ENCODE measurements at regions not wholly inside any gene's neighbourhood (a gene's known extent, or its start where the extent isn't known, plus 50 kb on each side); places are given as distances from the start of the nearest gene placed in this dataset.

DNA sequence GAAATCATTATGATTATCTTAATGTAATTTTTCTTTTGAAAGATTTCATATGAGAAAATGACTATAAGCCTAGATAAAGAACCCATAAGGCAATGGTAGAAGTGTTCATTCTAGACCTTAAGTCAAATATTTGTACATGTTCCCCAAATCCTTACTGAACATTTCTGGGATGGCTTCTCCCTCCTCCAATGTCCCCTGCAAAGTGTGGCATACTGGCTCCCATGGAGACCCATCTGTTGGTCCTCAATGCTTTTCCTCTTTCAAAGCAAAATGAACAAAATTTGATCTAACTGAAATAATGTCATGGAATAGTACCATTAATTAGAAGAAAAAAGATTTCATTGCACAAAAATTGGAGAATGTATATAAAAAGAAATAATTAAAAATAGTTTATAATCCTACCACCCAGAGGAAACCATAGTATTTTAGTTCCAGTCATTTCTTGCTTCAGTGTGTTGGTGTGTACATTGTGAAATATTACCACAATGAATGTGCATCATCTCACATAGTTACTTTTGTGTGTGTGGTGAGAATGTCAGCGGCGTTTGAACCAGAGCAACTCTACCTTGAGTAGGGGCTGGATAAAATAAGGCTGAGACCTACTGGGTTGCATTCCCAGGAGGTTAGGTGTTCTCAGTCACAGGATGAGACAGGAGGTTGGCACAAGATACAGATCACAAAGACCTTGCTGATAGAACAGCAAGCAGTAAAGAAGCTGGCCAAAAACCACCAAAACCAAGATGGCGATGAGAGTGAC, 181.3 kb downstream of the UXS1 start:
- H3T11ph ChIP-seq (ENCODE audit: low read length) = no peak overlapping the region
- no peak for TF ChIP-seq CTCF (conservative IDR thresholded peaks at IDR 0.05)
- no peak for DNase-seq
- no peak overlapping the region for H3K4me3 Mint-ChIP-seq
- peaks cover 10 to 25% of the 10 kb centered on the region in 2 experiments for H3K9me3 Mint-ChIP-seq
- H3K79me1 ChIP-seq (ENCODE audit: insufficient read depth, low read depth, low read length, poor library complexity, severe bottlenecking) = no peaks in the 10 kb centered on the region
- H2BK20ac ChIP-seq (ENCODE audit: low read depth, low read length, poor library complexity, severe bottlenecking) = no peak overlapping the region
- no peak overlapping the region for H4K8ac ChIP-seq (replicated peaks; ENCODE audit: insufficient read length, low read depth, low read length)
- no peaks in the 10 kb centered on the region for H3K27me3 ChIP-seq (ENCODE audit: insufficient read depth, low read length)
- H3K4me1 ChIP-seq (ENCODE audit: insufficient read depth, low read length) = peaks cover 5% of the 10 kb centered on the region; the same call in 1 of the 2 replicates
- peaks cover 13 to 16% (median 15%) of the 10 kb centered on the region in 3 experiments; a peak in 6 of 7 replicates for H3K36me3 Mint-ChIP-seq (ENCODE audit: insufficient read depth in 1 of 3, low read depth in 3 of 3)
- peaks cover 25 to 37% of the 10 kb centered on the region in 2 experiments for H3K4me1 Mint-ChIP-seq
- no peak overlapping the region for H3K27ac Mint-ChIP-seq
- H2AFZ ChIP-seq (ENCODE audit: low read length) = no peak overlapping the region
- no peak overlapping the region for H3K4me2 ChIP-seq (ENCODE audit: insufficient read depth, insufficient read length, low read length)
- no peak overlapping the region for H2BK15ac ChIP-seq (ENCODE audit: low read depth, low read length)
- no peaks in the 10 kb centered on the region for H3K79me2 ChIP-seq (ENCODE audit: insufficient read depth, low read length)
- no CpG with 5 or more reads among the region's 3 CpGs for WGBS (ENCODE audit: extremely low coverage, insufficient read length, low lambda C conversion rate)
- no peak overlapping the region for H2BK5ac ChIP-seq (ENCODE audit: insufficient read length, low read length)
- no peak overlapping the region for H3K9ac ChIP-seq (ENCODE audit: extremely low read depth, insufficient read length, low read length)
- no peaks in the 10 kb centered on the region for H3K23me2 ChIP-seq (ENCODE audit: insufficient read length, low read depth, low read length, poor library complexity, severe bottlenecking)
- no peak overlapping the region for H2AK5ac ChIP-seq (ENCODE audit: insufficient read length, low read length)
- no peak overlapping the region for H3K4ac ChIP-seq (ENCODE audit: low read depth, low read length)
- H2BK120ac ChIP-seq (ENCODE audit: low read depth, low read length, poor library complexity, severe bottlenecking) = no peak overlapping the region
- no peak overlapping the region for H3K27ac ChIP-seq (ENCODE audit: insufficient read length, low read depth, low read length)
- no peak overlapping the region for H3K56ac ChIP-seq (ENCODE audit: insufficient read length, low read depth, low read length)
- H3K9me3 ChIP-seq (ENCODE audit: control insufficient read depth, low read depth, low read length) = no peaks in the 10 kb centered on the region
- H4K5ac ChIP-seq (ENCODE audit: insufficient read length, low read depth, low read length) = no peak overlapping the region
- H3K27me3 Mint-ChIP-seq (ENCODE audit: low read depth) = no peaks in the 10 kb centered on the region; the same call in none of the 2 replicates
- H3K14ac ChIP-seq (ENCODE audit: insufficient read depth, low read length) = no peak overlapping the region
- H2BK12ac ChIP-seq (ENCODE audit: insufficient read length, low read depth, low read length) = no peak overlapping the region
- no peak overlapping the region for H4K91ac ChIP-seq (ENCODE audit: insufficient read length, low read depth, low read length)
- H3K23ac ChIP-seq (ENCODE audit: insufficient read length, low read depth, low read length) = no peak overlapping the region
- no peak overlapping the region for H3K18ac ChIP-seq (ENCODE audit: insufficient read length, low read depth, low read length)
- no peaks in the 10 kb centered on the region for H4K20me1 ChIP-seq (ENCODE audit: control insufficient read depth, insufficient read depth, insufficient read length)
